HTR-8/SVneo (cell line): ENCODE measurements at regions not wholly inside any gene's neighbourhood (a gene's known extent, or its start where the extent isn't known, plus 50 kb on each side); places are given as distances from the start of the nearest gene placed in this dataset.
A peak's percentile ranks its signal among the peaks of the same experiment; 100 is the strongest.
"Not testable (repeated sequence)": the region's sequence is repeated elsewhere in the genome, so short reads cannot be mapped to it uniquely, and the experiment has no call there.

Experiments
- DNase-seq: peaks from one replicate; pipeline ENCODE4 v3.0.0; 2011; ENCODE audit warnings: low spot score, mixed read lengths; ENCODE audit not compliant: insufficient read length
- FAIRE-seq: peaks from 2 replicates; lab custom pipeline; 2011; peaks lifted over from hg19 to GRCh38; lab: Jason Lieb, UNC

- DNase-seq, FAIRE-seq: not testable (repeated sequence)
Observed at GRCh38 chr17:21780919-21781665, 88.8 kb downstream of the KCNJ18 start.

- DNase-seq, FAIRE-seq: not testable (repeated sequence)
Observed at GRCh38 chr17:21781666-21782024, 89.3 kb downstream of the KCNJ18 start.

DNA sequence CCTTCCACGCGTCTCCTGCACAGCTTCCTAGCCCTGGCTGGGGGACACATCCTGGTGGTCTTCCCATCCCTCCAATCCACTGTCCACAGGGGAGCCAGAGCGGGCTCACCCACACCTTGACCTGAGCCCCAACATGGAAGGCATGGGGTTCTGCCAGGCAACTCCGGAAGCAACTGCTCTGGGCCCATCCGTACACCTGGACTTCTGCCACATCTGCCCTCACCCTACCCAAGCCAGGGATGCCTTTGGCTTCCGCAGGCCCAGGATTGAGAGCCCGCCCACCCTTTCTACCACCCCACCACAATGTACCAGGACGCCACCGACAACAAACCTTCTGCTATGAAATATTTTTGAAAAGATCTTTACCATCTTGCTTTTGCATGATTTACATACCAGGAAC lies 89.8 kb downstream of the KCNJ18 start:
- not testable (repeated sequence) for FAIRE-seq, DNase-seq

GRCh38 chr17:21782604-21783003 lies 90.3 kb downstream of the KCNJ18 start:
- not testable (repeated sequence) for FAIRE-seq, DNase-seq

GRCh38 chr17:21783017-21783416 lies 90.7 kb downstream of the KCNJ18 start:
- not testable (repeated sequence) for DNase-seq, FAIRE-seq

GRCh38 chr17:21814272-21814671 lies 121.9 kb downstream of the KCNJ18 start:
- DNase-seq, FAIRE-seq: not testable (repeated sequence)

DNA sequence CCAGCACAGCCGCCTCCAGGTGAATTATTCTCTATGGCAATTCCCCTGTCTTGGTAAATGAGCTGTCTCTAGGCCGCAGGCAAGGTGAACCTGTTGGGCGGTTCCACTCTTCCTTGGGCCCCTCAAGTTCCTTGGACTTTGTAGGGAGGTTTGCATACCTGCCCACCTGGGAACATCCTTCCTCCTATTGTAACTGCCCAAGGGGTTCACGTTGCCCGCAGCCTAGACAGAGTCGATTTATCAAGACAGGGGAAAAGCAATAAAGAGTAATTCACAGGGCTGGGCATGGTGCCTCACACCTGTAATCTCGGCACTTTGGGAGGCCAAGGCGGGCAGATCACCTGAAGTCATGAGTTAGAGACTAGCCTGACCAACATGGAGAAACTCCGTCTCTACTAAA lies 122.5 kb downstream of the KCNJ18 start:
- FAIRE-seq: no peak

DNA sequence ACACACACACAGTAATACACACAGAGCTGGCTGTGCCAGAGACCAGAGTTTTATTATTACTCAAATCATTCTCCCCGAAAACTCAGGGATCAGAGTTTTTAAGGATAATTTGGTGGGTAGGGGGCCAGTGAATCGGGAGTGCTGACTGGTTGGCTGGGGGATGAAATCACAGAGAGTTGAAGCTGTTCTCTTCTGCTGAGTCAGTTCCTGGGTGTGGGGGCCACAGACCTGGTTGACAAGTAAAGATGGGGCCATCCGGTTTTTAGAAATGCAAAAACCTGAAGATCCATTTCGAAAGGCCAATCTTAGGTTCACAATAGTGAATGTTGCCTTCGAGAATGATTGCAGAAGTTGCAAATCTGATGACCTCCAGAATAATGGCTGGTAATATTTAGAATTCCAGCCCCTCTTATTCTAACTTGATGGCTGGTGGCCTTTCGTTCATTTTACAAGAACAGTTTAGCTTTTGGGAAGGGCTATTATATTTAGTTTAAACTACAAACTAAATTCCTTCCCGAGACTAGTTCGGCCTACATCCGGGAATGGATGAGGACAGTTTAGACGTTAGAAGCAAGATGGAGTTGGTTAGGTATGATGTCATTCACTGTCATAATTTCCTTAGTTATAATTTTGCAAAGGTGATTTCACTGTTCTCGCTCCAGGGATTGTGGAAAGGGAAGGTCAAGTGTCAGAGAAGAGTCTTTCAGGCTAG lies 123.2 kb downstream of the KCNJ18 start:
- no peak for FAIRE-seq

More for the DNA sequence above, 122.5 kb downstream of the KCNJ18 start:
- peak; percentile 2 for DNase-seq

DNA sequence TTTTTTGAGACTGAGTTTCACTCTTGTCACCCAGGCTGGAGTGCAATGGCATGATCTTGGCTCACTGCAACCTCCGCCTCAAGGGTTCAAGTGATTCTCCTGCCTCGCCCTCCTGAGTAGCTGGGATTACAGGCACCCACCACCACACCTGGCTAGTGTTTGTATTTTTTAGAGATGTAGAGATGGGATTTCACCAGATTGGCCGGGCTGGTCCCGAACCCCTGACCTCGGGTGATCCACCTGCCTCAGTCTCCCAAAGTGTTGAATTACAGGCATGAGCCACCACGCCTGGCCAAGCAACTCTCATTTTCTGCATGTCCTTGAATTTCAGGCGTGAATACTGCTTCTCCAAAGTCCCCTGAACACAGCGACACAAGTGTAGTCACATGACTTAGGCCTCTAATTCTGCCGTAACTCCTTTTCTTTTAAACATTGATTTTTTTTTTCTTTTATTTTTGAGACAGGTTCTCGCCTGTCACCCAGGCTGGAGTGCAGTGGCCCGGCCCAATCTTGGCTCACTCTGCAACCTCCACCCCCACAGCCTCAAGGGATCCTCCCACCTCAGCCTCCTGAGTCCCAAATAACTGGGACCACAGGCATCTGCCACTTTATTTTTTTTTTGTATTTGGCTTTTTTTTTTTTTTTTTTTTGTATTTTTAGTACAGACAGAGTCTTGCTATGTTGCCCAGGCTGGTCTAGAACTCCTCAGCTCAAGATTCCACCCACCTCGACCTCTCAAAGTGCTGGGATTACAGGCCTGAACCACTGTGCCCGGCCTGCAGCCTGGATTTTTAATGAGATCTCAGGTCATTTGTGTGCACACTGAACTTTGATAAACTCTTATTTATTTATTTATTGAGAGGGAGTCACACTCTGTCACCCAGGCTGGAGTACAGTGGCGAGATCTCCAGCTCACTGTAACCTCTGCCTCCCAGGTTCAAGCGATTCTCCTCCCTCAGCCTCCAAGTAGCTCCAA lies 124.6 kb downstream of the KCNJ18 start:
- FAIRE-seq: no peak

More for the DNA sequence above, 123.2 kb downstream of the KCNJ18 start:
- peak; percentile 9 for DNase-seq

GRCh38 chr17:21817791-21818364 lies 125.6 kb downstream of the KCNJ18 start:
- FAIRE-seq (no peak), DNase-seq (no peak)

More for the DNA sequence above, 124.6 kb downstream of the KCNJ18 start:
- no peak for DNase-seq

DNA sequence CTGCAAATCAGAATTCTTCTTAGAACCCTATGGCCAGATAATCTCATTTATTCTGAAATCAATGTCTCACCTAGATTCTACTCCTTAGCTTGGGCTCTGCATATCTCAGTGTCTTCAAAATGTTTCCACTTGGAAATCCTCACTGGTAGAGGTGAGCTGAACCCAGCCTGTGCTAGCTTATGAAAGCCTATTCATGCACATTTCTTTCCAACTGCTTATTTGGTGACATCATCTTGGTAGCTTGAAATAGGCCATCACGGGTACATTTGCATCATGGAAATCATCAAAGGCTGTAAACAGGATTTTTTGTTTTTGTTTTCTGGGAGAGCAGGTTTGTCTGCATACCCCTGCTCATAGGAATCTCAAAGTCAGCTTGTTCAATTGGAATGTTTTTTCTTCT lies 130.8 kb downstream of the KCNJ18 start:
- FAIRE-seq (no peak), DNase-seq (no peak)

DNA sequence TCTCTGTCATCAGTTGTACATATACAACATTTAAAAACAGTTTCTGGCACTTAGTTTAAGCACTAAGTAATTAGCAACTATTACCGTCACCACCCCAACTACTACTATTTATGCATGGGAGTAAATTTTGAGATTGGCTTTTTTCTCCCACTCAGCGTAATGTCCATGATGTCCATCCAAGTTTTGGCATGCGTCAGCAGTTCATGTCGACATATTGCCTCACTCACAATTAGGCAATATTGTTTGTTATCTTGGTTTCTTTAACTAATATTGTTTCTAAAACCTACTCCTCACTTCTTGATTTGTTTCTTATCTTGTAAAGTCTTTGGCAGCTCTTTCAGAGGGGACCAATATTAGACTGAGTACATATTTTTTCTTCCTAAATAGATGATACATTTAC lies 131.3 kb downstream of the KCNJ18 start:
- FAIRE-seq (no peak), DNase-seq (no peak)

GRCh38 chr17:21841839-21842238 lies 149.5 kb downstream of the KCNJ18 start:
- FAIRE-seq: no peak
- DNase-seq: no peak

DNA sequence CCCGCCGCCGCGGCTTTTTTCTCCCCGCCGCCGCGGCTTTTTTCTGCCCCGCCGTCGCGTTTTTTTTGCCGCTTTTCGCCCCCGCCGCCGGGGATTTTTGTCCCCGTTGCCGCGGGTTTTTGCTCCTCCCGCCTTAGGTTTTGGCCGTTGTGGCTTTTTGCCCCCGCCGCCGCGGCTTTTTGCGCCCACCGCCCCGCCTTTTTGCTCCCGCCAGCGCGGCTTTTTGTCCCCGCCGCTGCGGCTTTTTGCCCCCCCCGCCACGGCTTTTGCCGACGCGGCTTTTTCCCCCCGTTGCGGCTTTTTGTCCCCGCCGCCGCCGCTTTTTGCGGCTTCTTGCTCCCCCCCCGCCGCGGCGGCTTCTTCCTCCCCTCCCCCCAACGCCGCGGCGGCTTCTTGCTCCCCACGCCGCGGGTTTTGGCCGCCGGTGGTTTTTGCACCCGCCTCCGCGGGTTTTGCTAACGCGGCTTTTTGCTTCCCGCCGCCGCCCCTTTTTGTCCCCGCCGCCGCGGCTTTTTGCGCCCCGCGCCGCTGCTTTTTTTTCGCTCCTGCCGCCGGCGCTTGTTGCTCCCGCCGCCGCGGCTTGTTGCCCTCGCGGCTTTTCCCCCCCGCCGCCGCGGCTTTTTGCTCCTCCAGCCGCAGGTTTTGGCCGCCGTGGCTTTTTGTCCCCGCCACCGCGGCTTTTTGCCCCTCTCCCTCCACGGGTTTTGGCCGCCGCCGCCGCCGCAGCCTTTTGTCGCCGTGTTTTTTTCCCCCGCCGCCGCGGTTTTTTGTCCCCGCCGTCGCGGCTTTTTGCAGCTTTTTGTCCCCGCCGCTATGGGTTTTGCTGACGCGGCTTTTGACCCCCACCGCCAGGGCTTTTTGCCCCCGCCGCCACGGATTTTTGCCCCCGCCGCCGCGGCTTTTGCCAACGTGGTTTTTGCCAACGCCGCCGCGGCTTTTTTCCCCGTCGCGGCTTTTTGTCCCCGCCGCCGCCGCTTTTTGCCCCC lies 150.3 kb downstream of the KCNJ18 start:
- no peak for DNase-seq
- no peak for FAIRE-seq

DNA sequence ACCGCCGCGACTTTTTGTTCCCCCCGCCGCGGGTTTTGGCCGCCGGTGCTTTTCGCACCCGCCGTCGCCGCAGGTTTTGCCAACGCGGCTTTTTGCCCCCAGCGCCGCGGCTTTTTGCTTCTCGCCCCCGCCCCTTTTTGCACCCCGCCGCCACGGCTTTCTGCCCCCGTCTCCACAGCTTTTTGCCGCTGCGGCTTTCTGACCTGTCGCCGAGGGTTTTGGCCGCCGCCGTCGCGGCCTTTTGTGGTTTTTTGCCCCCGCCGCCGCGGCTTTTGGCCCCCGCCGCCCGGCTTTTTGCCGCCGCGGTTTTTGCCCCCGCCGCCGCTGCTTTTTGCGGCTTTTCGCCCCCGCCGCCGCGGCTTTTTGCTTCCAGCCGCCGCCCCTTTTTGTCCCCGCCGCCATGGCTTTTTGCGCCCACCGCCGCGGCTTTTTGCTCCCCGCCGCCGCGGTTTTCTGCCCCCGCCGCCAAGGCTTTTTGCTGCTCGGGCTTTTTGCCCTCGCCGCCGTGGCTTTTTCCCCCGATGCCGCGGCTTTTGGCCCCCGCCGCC lies 151.1 kb downstream of the KCNJ18 start:
- no peak for FAIRE-seq
- no peak for DNase-seq

- no peak for FAIRE-seq
- no peak for DNase-seq
Observed at GRCh38 chr17:21843951-21844590, 151.7 kb downstream of the KCNJ18 start.

GRCh38 chr17:21848510-21848909 lies 156.2 kb downstream of the KCNJ18 start:
- not testable (repeated sequence) for DNase-seq, FAIRE-seq

DNA sequence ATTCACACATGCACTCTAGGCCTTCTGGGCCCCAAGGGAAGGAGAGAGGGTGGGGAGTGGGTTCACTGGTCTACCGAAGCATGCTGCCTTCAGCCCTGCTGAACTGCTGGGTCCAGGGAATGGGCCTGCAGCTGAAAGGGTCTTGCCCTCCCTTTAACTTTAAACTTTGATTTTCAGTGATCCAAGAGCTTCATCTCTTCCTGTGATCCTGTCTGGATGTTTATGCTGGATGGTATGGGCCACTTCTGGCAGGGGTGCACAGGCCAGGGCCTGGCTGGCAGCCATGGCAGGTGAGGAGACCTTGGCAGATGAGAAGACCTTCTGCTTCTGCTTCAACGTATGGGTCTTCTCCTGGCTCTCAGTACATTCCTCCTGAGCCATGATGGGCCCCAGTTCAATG lies 156.7 kb downstream of the KCNJ18 start:
- not testable (repeated sequence) for DNase-seq, FAIRE-seq
